ENCODE measurements at regions not wholly inside any gene's neighbourhood (a gene's known extent, or its start where the extent isn't known, plus 50 kb on each side); places are given as distances from the start of the nearest gene placed in this dataset.

- Histone ChIP-seq H3K4me3 (no peak overlapping the region), H3K4me1 (ENCODE audit: control insufficient read depth in 1 of 2, low read depth in 2 of 2) (no peaks in the 10 kb centered on the region), H3K36me3 (no peaks in the 10 kb centered on the region), H3K27ac (no peak overlapping the region), H3K27me3 (replicated peaks; ENCODE audit: insufficient read depth) (no peaks in the 10 kb centered on the region), H3K9me3 (peaks cover 7% of the 10 kb centered on the region)
- ATAC-seq (ENCODE audit: insufficient number of reproducible peaks, low FRiP score, low read depth): no peak
- no peak for TF ChIP-seq CTCF (IDR thresholded peaks at IDR 0.05)
- DNase-seq (ENCODE audit: low spot score): no peak
Measured at GRCh38 chr12:58711974-58712373, 208.3 kb downstream of the LRIG3 start.

GRCh38 chr12:58712976-58713375 lies 207.3 kb downstream of the LRIG3 start:
- Histone ChIP-seq H3K36me3 (no peaks in the 10 kb centered on the region), H3K4me3 (no peak overlapping the region), H3K9me3 (peaks cover 7% of the 10 kb centered on the region), H3K27me3 (replicated peaks; ENCODE audit: insufficient read depth) (no peaks in the 10 kb centered on the region), H3K4me1 (ENCODE audit: control insufficient read depth in 1 of 2, low read depth in 2 of 2) (no peaks in the 10 kb centered on the region), H3K27ac (no peak overlapping the region)
- ATAC-seq (ENCODE audit: insufficient number of reproducible peaks, low FRiP score, low read depth) (no peak), DNase-seq (ENCODE audit: low spot score) (no peak)
- no peak for TF ChIP-seq CTCF (IDR thresholded peaks at IDR 0.05)

GRCh38 chr12:58719161-58719560 lies 201.1 kb downstream of the LRIG3 start:
- ATAC-seq (ENCODE audit: insufficient number of reproducible peaks, low FRiP score, low read depth) (no peak), DNase-seq (ENCODE audit: low spot score) (no peak)
- Histone ChIP-seq H3K4me3 (no peak overlapping the region), H3K27ac (no peak overlapping the region), H3K27me3 (replicated peaks; ENCODE audit: insufficient read depth) (no peaks in the 10 kb centered on the region), H3K36me3 (no peaks in the 10 kb centered on the region), H3K9me3 (no peaks in the 10 kb centered on the region), H3K4me1 (ENCODE audit: control insufficient read depth in 1 of 2, low read depth in 2 of 2) (no peaks in the 10 kb centered on the region)
- no peak for TF ChIP-seq CTCF (IDR thresholded peaks at IDR 0.05)

GRCh38 chr12:58720421-58720820 lies 199.9 kb downstream of the LRIG3 start:
- no peaks in the 10 kb centered on the region for H3K27me3 ChIP-seq (replicated peaks; ENCODE audit: insufficient read depth)
- no peak for ATAC-seq (ENCODE audit: insufficient number of reproducible peaks, low FRiP score, low read depth)

GRCh38 chr12:58725400-58726105 lies 194.8 kb downstream of the LRIG3 start:
- Histone ChIP-seq H3K4me1 (ENCODE audit: control insufficient read depth in 1 of 2, low read depth in 2 of 2) (no peaks in the 10 kb centered on the region), H3K36me3 (no peaks in the 10 kb centered on the region), H3K27ac (no peak overlapping the region), H3K27me3 (replicated peaks; ENCODE audit: insufficient read depth) (no peaks in the 10 kb centered on the region), H3K4me3 (no peak overlapping the region), H3K9me3 (no peaks in the 10 kb centered on the region)
- DNase-seq (ENCODE audit: low spot score) (no peak), ATAC-seq (ENCODE audit: insufficient number of reproducible peaks, low FRiP score, low read depth) (no peak)
- no peak for TF ChIP-seq CTCF (IDR thresholded peaks at IDR 0.05)

More at GRCh38 chr12:58720421-58720820, 199.9 kb downstream of the LRIG3 start:
- Histone ChIP-seq H3K36me3 (no peaks in the 10 kb centered on the region), H3K4me3 (no peak overlapping the region), H3K9me3 (no peaks in the 10 kb centered on the region), H3K4me1 (ENCODE audit: control insufficient read depth in 1 of 2, low read depth in 2 of 2) (no peaks in the 10 kb centered on the region), H3K27ac (no peak overlapping the region)
- no peak for DNase-seq (ENCODE audit: low spot score)
- no peak for TF ChIP-seq CTCF (IDR thresholded peaks at IDR 0.05)

Data from thoracic aorta (tissue), 2 donors.